ENCODE measurements at regions not wholly inside any gene's neighbourhood (a gene's known extent, or its start where the extent isn't known, plus 50 kb on each side); places are given as distances from the start of the nearest gene placed in this dataset.
"Not testable (repeated sequence)": the region's sequence is repeated elsewhere in the genome, so short reads cannot be mapped to it uniquely, and the experiment has no call there.

DNA sequence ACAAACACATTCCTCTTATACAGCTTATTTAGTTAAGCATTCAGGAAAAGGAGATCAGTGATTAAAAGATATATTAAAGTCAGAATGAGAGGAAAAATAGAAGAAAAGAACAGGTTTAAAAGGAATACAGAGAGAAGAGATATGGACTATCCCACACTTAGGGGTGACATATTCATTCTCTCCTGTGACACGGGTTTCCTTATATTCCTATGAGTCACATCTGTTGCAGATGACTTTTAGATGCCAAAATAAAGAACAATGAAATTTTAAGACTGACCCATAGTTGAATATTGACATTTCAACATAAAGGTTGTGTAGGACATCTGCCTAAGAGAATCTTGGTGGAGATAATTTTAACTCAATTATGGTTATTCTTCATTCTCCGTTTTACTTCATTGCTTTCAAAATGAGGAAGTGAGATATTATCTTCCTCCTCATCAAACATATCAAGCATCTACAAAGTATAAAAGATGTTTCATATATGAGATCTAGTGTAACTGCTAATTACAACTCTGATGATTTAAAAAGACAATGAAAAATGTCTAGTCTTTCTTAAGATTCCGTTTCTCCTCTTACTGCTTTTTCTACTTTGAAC, 1336.7 kb upstream of the CITED2 start:
- TF ChIP-seq, protein P1, sequence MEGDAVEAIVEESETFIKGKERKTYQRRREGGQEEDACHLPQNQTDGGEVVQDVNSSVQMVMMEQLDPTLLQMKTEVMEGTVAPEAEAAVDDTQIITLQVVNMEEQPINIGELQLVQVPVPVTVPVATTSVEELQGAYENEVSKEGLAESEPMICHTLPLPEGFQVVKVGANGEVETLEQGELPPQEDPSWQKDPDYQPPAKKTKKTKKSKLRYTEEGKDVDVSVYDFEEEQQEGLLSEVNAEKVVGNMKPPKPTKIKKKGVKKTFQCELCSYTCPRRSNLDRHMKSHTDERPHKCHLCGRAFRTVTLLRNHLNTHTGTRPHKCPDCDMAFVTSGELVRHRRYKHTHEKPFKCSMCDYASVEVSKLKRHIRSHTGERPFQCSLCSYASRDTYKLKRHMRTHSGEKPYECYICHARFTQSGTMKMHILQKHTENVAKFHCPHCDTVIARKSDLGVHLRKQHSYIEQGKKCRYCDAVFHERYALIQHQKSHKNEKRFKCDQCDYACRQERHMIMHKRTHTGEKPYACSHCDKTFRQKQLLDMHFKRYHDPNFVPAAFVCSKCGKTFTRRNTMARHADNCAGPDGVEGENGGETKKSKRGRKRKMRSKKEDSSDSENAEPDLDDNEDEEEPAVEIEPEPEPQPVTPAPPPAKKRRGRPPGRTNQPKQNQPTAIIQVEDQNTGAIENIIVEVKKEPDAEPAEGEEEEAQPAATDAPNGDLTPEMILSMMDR (IDR thresholded peaks at IDR 0.05; ENCODE audit: partially characterized antibody, unreplicated experiment): no peak
- H3K27ac Mint-ChIP-seq (ENCODE audit: unreplicated experiment): no peak overlapping the region
- DNase-seq: no peak
- H3K27me3 Mint-ChIP-seq (ENCODE audit: unreplicated experiment): peaks cover 2% of the 10 kb centered on the region
- H3K4me1 Mint-ChIP-seq (ENCODE audit: low read depth, unreplicated experiment): no peaks in the 10 kb centered on the region
- H3K4me3 Mint-ChIP-seq (ENCODE audit: unreplicated experiment): no peak overlapping the region
- peaks cover 1% of the 10 kb centered on the region for H3K9me3 Mint-ChIP-seq (ENCODE audit: unreplicated experiment)
- no peaks in the 10 kb centered on the region for H3K36me3 Mint-ChIP-seq (ENCODE audit: unreplicated experiment)

DNA sequence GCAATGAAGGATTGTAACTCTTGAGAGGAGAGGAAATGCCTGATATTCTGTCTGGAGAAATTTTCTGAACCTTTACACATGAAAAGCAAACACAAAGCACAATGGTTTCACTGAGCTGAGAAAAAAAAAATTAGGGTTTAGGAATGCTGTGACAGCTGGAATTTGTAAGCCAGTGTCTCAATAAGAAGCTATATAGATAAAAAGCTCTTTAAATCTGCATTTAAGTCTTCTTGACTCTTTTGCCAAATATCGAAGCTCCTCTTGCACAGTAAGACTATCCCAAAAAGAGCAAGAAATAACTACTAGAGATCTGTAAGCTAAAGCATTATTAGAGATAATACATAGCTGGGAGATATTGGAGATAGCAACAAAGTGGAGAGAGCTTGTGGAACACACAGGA, 1334.0 kb upstream of the CITED2 start:
- TF ChIP-seq, protein P1 (IDR thresholded peaks at IDR 0.05; ENCODE audit: partially characterized antibody, unreplicated experiment): no peak
- Mint-ChIP-seq H3K4me3 (ENCODE audit: unreplicated experiment) (no peak overlapping the region), H3K27me3 (ENCODE audit: unreplicated experiment) (peaks cover 2% of the 10 kb centered on the region), H3K27ac (ENCODE audit: unreplicated experiment) (no peak overlapping the region), H3K4me1 (ENCODE audit: low read depth, unreplicated experiment) (no peaks in the 10 kb centered on the region), H3K36me3 (ENCODE audit: unreplicated experiment) (no peaks in the 10 kb centered on the region), H3K9me3 (ENCODE audit: unreplicated experiment) (peaks cover 1% of the 10 kb centered on the region)
- DNase-seq: no peak

DNA sequence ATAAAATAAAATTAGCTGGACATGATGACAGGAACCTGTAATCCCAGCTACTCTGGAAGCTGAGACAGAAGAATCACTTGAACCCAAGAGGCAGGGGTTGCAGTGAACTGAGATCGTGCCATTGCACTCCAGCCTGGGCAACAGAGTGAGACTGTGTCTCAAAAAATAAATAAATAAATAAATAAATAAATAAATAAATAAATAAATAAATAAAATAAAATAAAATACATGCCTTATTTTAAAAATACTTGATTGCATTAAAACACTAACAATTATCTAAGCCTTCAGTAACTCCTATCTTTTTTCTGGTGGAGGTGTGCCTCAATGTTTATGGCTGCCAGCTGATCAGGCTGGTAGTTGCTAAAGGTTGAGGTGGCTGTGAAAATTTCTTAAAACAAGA, 1329.6 kb upstream of the CITED2 start:
- H3K4me3 Mint-ChIP-seq (ENCODE audit: unreplicated experiment); H3K36me3 Mint-ChIP-seq (ENCODE audit: unreplicated experiment): not testable (repeated sequence)

DNA sequence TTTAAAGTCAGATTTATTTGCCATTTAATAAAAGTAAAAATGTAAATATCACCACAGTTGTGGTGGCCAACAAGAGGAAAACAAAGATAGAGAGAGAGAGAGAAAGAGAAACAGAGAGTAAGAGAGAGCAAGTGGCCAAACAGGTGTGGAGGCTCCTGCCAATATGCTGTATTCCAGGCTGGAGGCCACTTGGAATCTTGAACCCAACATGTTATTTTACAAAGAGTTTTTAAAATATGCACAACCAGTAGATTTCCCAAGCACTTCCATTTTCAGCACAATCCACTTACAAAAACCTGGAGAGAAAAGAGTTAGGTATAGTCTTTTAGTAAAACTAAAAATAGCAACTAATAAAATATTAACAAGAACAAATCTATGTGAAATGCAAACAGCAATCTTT, 1323.1 kb upstream of the CITED2 start:
- Mint-ChIP-seq H3K27ac (ENCODE audit: unreplicated experiment) (no peak overlapping the region), H3K27me3 (ENCODE audit: unreplicated experiment) (no peaks in the 10 kb centered on the region), H3K4me1 (ENCODE audit: low read depth, unreplicated experiment) (no peaks in the 10 kb centered on the region), H3K36me3 (ENCODE audit: unreplicated experiment) (no peaks in the 10 kb centered on the region), H3K9me3 (ENCODE audit: unreplicated experiment) (no peaks in the 10 kb centered on the region), H3K4me3 (ENCODE audit: unreplicated experiment) (no peak overlapping the region)
- TF ChIP-seq, protein P1 (IDR thresholded peaks at IDR 0.05; ENCODE audit: partially characterized antibody, unreplicated experiment): no peak
- DNase-seq: no peak

More for the DNA sequence above, 1329.6 kb upstream of the CITED2 start:
- not testable (repeated sequence) for H3K27ac Mint-ChIP-seq (ENCODE audit: unreplicated experiment); H3K9me3 Mint-ChIP-seq (ENCODE audit: unreplicated experiment); H3K4me1 Mint-ChIP-seq (ENCODE audit: low read depth, unreplicated experiment); DNase-seq; H3K27me3 Mint-ChIP-seq (ENCODE audit: unreplicated experiment)

DNA sequence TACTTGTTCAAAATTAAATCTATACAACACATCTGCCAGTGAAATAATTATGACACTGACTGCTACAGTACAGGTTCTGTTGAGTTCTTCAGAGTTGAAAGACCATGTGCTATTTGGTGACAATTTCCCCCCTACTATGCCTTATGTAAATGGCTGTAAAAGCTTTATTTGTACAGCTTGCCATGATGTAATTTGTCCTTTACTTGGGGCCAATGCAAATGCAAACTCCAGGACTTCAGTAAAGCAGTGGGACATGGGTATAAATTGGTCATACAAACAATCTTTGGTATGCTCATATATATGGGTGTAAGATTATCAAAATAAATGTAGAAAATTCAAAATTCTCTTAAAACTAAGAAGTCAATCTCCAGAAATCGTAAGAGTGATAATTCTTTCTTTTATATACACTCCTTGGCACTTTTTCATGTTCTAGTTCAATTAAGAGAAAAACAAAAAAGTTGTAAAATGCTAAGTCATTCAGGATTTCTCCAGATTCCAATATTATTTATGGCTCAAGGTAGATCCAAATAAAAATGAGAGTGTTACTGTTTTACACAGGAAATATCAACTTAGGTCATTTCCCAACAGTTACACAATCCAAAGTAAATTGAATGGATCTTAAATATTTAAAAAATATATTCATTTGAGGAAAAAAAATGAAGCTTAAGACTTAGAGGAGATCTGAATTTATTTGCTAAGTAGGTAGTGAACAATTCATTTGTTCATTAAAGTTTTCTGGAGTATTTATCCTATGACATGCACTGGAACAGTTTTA, 1310.5 kb upstream of the CITED2 start:
- Mint-ChIP-seq H3K36me3 (ENCODE audit: unreplicated experiment) (no peaks in the 10 kb centered on the region), H3K4me1 (ENCODE audit: low read depth, unreplicated experiment) (no peaks in the 10 kb centered on the region), H3K9me3 (ENCODE audit: unreplicated experiment) (no peaks in the 10 kb centered on the region), H3K4me3 (ENCODE audit: unreplicated experiment) (no peak overlapping the region), H3K27ac (ENCODE audit: unreplicated experiment) (no peak overlapping the region), H3K27me3 (ENCODE audit: unreplicated experiment) (no peaks in the 10 kb centered on the region)
- DNase-seq: no peak
- TF ChIP-seq, protein P1 (IDR thresholded peaks at IDR 0.05; ENCODE audit: partially characterized antibody, unreplicated experiment): no peak

All from glutamatergic neuron (in vitro differentiated cells).